HL-60 (cell line): ENCODE measurements at regions not wholly inside any gene's neighbourhood (a gene's known extent, or its start where the extent isn't known, plus 50 kb on each side); places are given as distances from the start of the nearest gene placed in this dataset.

ENCODE experiments used
- DNase-seq, 2 experiments: peaks; one replicate each; pipeline ENCODE4 v3.0.0-alpha.2; 2010 to 2020; ENCODE audit warnings: low read depth in 1 of 2, low spot score in 1 of 2
- H3K27ac ChIP-seq: fragments of 250-450 bp; sonication (Bioruptor Pico); replicated peaks from 2 replicates; pipeline ENCODE4 v1.5.1; 2020; ENCODE audit warnings: mild to moderate bottlenecking, moderate library complexity
- H3K27me3 ChIP-seq: fragments of 250-450 bp; sonication (Bioruptor Pico); 2 replicates; pipeline ENCODE4 v1.5.1; 2021; ENCODE audit warnings: mild to moderate bottlenecking, moderate library complexity; ENCODE audit not compliant: insufficient read depth, poor library complexity, severe bottlenecking
- H3K4me3 ChIP-seq: replicated peaks from 2 replicates; pipeline ENCODE4 v1.5.1; 2011; ENCODE audit warnings: mild to moderate bottlenecking, control low read depth, low read length; ENCODE audit not compliant: insufficient read depth
- CTCF ChIP-seq: IDR thresholded peaks from one replicate; pipeline ENCODE4 v1.5.1; 2011; ENCODE audit warnings: low read length, control low read depth, inconsistent platforms; ENCODE audit not compliant: insufficient read depth
- GABPA ChIP-seq: IDR thresholded peaks from 2 replicates; pipeline ENCODE4 v1.6.1; 2012; ENCODE audit warnings: low read depth
- POLR2AphosphoS5 ChIP-seq: IDR thresholded peaks from 2 replicates; pipeline ENCODE4 v1.6.1; 2012; ENCODE audit warnings: low read depth
- REST ChIP-seq: IDR thresholded peaks from 2 replicates; pipeline ENCODE4 v1.6.1; 2012; ENCODE audit warnings: low read depth; ENCODE audit not compliant: insufficient replicate concordance
- SPI1 ChIP-seq: IDR thresholded peaks from 2 replicates; pipeline ENCODE4 v1.6.1; 2012; ENCODE audit warnings: low read depth, mild to moderate bottlenecking, borderline replicate concordance

- TF ChIP-seq POLR2AphosphoS5 (no peak), SPI1 (no peak), CTCF (no peak), REST (no peak), GABPA (no peak)
- H3K27ac ChIP-seq, result no peak overlapping the region
- no peaks in the 10 kb centered on the region for H3K27me3 ChIP-seq
- no peak overlapping the region for H3K4me3 ChIP-seq
- no peak for DNase-seq
Observed at GRCh38 chr2:183438541-183438940, 314.3 kb downstream of the NUP35 start.

- Histone ChIP-seq H3K27me3 (no peaks in the 10 kb centered on the region), H3K4me3 (no peak overlapping the region), H3K27ac (no peak overlapping the region)
- no peak for TF ChIP-seq REST
- TF ChIP-seq SPI1, result no peak
- no peak for TF ChIP-seq CTCF
- TF ChIP-seq GABPA, result no peak
- TF ChIP-seq POLR2AphosphoS5, result no peak
- DNase-seq, result no peak
Observed at GRCh38 chr2:183455056-183455455, 330.8 kb downstream of the NUP35 start.

- H3K27ac ChIP-seq, result no peak overlapping the region
- no peak overlapping the region for H3K4me3 ChIP-seq
- TF ChIP-seq POLR2AphosphoS5 (no peak), REST (no peak), CTCF (no peak), GABPA (no peak), SPI1 (no peak)
- no peaks in the 10 kb centered on the region for H3K27me3 ChIP-seq
- no peak for DNase-seq
Observed at GRCh38 chr2:183456177-183456576, 331.9 kb downstream of the NUP35 start.
